NB4 (cell line): ENCODE measurements at regions not wholly inside any gene's neighbourhood (a gene's known extent, or its start where the extent isn't known, plus 50 kb on each side); places are given as distances from the start of the nearest gene placed in this dataset.

Source experiments
- CTCF ChIP-seq: IDR thresholded peaks from one replicate; pipeline ENCODE4 v1.5.1; 2012; ENCODE audit warnings: low read depth, low read length
- MAX ChIP-seq: IDR thresholded peaks from 2 replicates; pipeline ENCODE4 v1.6.1; 2011; ENCODE audit warnings: low read depth, low read length
- MYC ChIP-seq: IDR thresholded peaks from 2 replicates; pipeline ENCODE4 v1.6.1; 2011; ENCODE audit warnings: low read depth, low read length
- POLR2A ChIP-seq: IDR thresholded peaks from 2 replicates; pipeline ENCODE4 v1.6.1; 2011; ENCODE audit warnings: mild to moderate bottlenecking; ENCODE audit not compliant: insufficient read length; ENCODE audit errors: extremely low read depth

- TF ChIP-seq MYC (no peak), CTCF (no peak), MAX (no peak), POLR2A (no peak)
Observed at GRCh38 chr5:15440434-15440833, 59.5 kb upstream of the FBXL7 start.
